Activated CD4-positive, alpha-beta memory T cell treated with anti-CD3 and anti-CD28 coated beads, Interleukin-2, amount 10 ng/mL, durations not matched to agents 7 days and 5 days (primary cell): ENCODE measurements at regions not wholly inside any gene's neighbourhood (a gene's known extent, or its start where the extent isn't known, plus 50 kb on each side); places are given as distances from the start of the nearest gene placed in this dataset.

ENCODE experiments used
- CTCF ChIA-PET: fragments of 350-600 bp; sonication (Branson Sonifier 250); formaldehyde crosslinking; loops from one replicate; lab custom pipeline; 2021; ENCODE audit warnings: antibody characterized with exemption, inconsistent platforms; lab: Charles Lee
- POLR2A ChIA-PET: fragments of 350-600 bp; sonication (Branson Sonifier 250); formaldehyde crosslinking; loops from one replicate; lab custom pipeline; 2021; ENCODE audit warnings: antibody characterized with exemption; lab: Charles Lee
- DNase-seq: peaks from one replicate; pipeline ENCODE4 v3.0.0-alpha.2; 2020
- H3K27ac Mint-ChIP-seq: one replicate; pipeline ENCODE4 v1.8.0; 2021; ENCODE audit warnings: mild to moderate bottlenecking, mixed read lengths
- H3K27me3 Mint-ChIP-seq: one replicate; pipeline ENCODE4 v1.8.0; 2021; ENCODE audit warnings: mixed read lengths
- H3K36me3 Mint-ChIP-seq: one replicate; pipeline ENCODE4 v1.8.0; 2021; ENCODE audit warnings: low read depth, mixed read lengths
- H3K4me1 Mint-ChIP-seq: one replicate; pipeline ENCODE4 v1.8.0; 2021; ENCODE audit warnings: mixed read lengths
- H3K4me3 Mint-ChIP-seq: one replicate; pipeline ENCODE4 v1.8.0; 2021; ENCODE audit warnings: mild to moderate bottlenecking, mixed read lengths
- H3K9me3 Mint-ChIP-seq: one replicate; pipeline ENCODE4 v1.8.0; 2021; ENCODE audit warnings: mixed read lengths

DNA sequence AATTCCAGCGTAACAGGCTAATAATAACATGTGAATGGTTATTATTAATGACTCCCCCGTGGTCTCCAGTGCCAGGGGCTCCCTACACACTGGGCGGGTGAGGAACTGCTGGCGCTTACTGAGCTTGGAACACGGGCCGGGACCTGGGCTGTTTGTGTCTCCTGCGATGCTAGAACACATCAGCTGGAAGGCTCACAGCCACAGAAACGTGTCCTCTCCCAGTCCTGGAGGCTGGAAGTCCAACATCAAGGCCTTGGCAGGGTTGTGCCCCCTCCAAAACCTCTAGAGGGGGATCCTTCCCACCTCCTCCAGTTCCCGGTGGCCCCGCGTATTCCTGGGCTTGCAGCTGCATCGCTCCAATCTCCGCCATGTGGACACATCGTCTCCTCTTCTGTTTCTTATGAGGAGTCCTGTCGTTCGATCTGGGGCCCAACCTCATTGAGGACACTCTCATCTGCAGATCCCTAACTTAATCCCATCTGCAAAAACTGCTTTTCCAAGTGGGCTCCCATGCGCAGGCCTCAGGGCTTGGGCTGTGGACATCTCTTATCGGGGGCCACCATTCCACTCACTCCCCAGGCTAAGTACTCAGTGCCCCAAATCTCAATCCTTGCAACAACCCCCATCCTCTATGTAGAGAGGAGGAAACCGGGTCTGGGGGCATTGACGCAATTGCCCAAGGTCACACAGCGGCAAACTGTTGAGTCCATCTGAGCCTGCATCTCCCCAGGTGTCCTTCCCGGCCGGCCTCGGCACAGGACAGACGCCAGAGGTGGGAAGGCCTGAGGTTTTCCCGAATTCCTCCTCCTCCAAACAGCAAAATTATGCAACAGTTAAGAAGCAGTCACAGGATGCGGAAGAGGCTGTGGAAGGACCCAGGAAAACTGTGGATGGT, 193.9 kb downstream of the IRF8 start:
- Mint-ChIP-seq H3K27ac (no peak overlapping the region), H3K9me3 (no peaks in the 10 kb centered on the region), H3K27me3 (no peaks in the 10 kb centered on the region), H3K36me3 (no peaks in the 10 kb centered on the region), H3K4me3 (no peak overlapping the region), H3K4me1 (no peaks in the 10 kb centered on the region)
- DNase-seq: no peak
- POLR2A ChIA-PET: no interaction called here
- CTCF ChIA-PET: no interaction called here

- Mint-ChIP-seq H3K27ac (no peak overlapping the region), H3K27me3 (no peaks in the 10 kb centered on the region), H3K4me3 (no peak overlapping the region), H3K4me1 (no peaks in the 10 kb centered on the region), H3K36me3 (no peaks in the 10 kb centered on the region), H3K9me3 (no peaks in the 10 kb centered on the region)
- ChIA-PET POLR2A (no interaction called here), CTCF (interaction anchor here (0.7 kb wide), 1 partner anchor 121 kb away, joined by 3 read pairs; no protein-coding TSS in a partner anchor)
- DNase-seq: no peak
These were observed 195.1 kb downstream of the IRF8 start for GRCh38 chr16:86093801-86094750.

DNA sequence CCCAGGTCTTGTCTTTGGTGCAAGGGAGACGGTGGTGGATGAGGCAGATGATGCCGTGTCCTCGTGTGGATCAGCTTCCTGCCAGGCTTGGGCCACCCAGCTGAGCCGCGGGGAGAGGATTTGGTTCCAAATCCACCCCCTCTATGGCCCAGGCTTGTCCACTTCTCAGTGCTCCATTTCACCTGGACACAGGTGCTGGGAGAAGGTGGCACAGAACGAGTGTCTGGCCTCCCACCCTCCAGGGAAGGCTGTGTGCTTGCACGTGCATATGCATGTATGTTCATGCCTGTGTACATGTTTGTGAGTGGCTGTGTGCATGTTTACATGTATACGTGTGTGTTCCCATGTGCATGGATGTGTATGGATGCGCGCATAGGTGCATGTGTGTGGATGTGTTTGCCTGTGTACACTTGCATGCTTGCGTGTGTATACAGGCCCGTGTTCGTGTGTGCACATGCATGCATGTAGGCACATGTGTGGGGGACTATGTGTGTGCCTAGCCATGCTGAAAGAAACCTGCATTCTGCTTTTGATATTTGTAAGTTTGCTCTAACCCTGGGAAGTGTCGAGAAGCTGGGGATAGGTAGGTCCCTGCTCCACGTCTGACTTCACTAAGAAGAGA, 196.3 kb downstream of the IRF8 start:
- no peak for DNase-seq
- ChIA-PET CTCF (no interaction called here), POLR2A (no interaction called here)
- Mint-ChIP-seq H3K4me1 (no peaks in the 10 kb centered on the region), H3K27ac (no peak overlapping the region), H3K4me3 (no peak overlapping the region), H3K36me3 (no peaks in the 10 kb centered on the region), H3K9me3 (no peaks in the 10 kb centered on the region), H3K27me3 (no peaks in the 10 kb centered on the region)

DNA sequence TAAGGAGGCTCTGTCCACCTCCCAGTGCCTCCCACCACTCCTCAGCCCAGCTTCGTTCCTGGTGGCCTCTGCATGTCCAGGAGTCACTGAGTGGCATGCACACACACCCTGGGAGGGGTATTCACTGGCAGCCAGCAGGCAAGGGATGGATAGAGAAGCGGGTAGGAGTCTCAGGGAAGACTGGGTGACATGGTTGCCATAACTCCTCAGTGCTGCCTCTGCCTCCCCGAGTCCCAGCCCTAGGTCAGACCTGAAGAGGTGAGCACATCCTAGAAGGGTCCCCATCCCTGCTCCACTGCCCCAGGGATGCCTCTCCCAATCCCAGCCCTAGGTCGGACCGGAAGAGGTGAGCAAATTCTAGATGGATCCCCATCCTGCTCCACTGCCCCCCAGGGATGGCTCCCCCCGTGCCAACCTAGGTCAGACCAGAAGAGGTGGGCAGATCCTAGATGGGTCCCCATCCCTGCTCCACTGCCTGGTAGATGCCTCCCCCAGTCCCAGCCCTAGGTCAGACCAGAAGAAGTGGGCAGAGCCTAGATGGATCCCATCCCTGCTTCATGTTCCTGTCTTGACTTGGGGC, 197.0 kb downstream of the IRF8 start:
- DNase-seq: no peak
- Mint-ChIP-seq H3K27me3 (no peaks in the 10 kb centered on the region), H3K36me3 (no peaks in the 10 kb centered on the region), H3K4me1 (no peaks in the 10 kb centered on the region), H3K4me3 (no peak overlapping the region), H3K9me3 (no peaks in the 10 kb centered on the region), H3K27ac (no peak overlapping the region)
- CTCF ChIA-PET: no interaction called here
- POLR2A ChIA-PET: no interaction called here

- CTCF ChIA-PET: no interaction called here
- no peaks in the 10 kb centered on the region for H3K9me3 Mint-ChIP-seq
These were observed 197.9 kb downstream of the IRF8 start for GRCh38 chr16:86096850-86097249.

DNA sequence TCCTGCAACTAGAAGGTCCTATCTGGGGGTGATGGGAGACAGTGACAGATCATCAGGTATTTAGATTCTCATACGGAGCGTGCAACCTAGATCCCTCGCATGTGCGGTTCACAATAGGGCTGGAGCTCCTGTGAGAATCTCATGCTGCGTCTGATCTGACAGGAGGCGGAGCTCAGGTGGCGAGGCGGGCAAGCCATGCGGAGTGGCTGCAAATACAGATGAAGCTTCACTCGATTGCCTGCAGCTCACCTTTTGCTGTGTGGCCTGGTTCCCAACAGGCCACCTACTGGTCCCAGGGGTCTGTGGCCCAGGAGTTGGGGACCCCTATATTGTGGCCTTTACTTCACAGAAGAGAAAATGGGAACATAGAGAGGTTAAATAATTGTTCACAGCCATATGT, 200.4 kb downstream of the IRF8 start:
- Mint-ChIP-seq H3K9me3 (no peaks in the 10 kb centered on the region), H3K27ac (no peak overlapping the region), H3K4me3 (no peak overlapping the region), H3K4me1 (no peaks in the 10 kb centered on the region), H3K27me3 (no peaks in the 10 kb centered on the region), H3K36me3 (no peaks in the 10 kb centered on the region)
- POLR2A ChIA-PET: no interaction called here
- no peak for DNase-seq
- CTCF ChIA-PET: no interaction called here

More at GRCh38 chr16:86096850-86097249, 197.9 kb downstream of the IRF8 start:
- Mint-ChIP-seq H3K36me3 (no peaks in the 10 kb centered on the region), H3K27me3 (no peaks in the 10 kb centered on the region), H3K27ac (no peak overlapping the region), H3K4me1 (no peaks in the 10 kb centered on the region), H3K4me3 (no peak overlapping the region)
- no peak for DNase-seq
- POLR2A ChIA-PET: no interaction called here

DNA sequence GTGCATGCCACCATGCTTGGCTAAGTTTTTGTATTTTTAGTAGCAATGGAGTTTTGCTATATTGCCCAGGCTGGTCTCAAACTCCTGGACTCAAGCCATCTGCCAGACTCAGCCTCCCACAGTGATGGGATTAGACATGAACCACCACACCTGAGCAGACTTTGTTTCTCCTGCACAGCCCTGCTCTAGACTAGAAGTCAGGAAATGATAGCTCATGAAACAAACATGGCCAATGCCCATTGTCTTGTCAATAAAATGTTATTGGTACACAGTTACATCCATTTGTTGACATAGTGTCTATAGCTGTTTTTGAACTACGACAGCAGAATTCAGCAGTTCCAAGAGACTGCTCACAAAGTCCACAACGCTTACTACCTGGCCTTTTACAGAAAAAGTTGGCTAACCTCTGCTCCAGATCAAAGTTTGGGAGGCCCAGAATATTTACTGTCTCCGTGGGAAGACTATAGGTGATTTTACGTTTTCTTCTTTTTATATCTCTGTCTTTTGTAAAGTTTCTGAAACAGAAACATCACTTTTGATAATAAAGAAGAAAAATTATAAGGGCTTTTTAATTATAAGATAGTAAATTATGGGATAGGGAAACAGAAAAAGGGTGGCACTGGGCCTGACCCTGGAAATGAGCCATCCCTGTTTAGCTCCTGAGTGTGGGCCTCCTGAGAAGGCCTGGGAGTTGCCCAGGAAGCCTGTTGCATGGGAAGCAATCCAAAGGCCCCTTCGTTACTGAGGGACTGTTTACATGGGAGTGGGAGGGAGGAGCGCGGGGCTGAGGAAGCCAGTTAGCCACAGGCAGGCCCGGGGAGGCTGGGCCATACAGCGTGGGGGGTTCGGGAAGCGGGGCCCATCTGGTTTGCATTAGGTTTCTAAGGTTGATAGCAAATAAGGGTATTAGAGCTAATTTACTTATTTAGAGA, 201.5 kb downstream of the IRF8 start:
- ChIA-PET CTCF (no interaction called here), POLR2A (no interaction called here)
- Mint-ChIP-seq H3K9me3 (no peaks in the 10 kb centered on the region), H3K36me3 (no peaks in the 10 kb centered on the region), H3K27me3 (no peaks in the 10 kb centered on the region), H3K27ac (no peak overlapping the region), H3K4me1 (no peaks in the 10 kb centered on the region), H3K4me3 (no peak overlapping the region)
- no peak for DNase-seq

DNA sequence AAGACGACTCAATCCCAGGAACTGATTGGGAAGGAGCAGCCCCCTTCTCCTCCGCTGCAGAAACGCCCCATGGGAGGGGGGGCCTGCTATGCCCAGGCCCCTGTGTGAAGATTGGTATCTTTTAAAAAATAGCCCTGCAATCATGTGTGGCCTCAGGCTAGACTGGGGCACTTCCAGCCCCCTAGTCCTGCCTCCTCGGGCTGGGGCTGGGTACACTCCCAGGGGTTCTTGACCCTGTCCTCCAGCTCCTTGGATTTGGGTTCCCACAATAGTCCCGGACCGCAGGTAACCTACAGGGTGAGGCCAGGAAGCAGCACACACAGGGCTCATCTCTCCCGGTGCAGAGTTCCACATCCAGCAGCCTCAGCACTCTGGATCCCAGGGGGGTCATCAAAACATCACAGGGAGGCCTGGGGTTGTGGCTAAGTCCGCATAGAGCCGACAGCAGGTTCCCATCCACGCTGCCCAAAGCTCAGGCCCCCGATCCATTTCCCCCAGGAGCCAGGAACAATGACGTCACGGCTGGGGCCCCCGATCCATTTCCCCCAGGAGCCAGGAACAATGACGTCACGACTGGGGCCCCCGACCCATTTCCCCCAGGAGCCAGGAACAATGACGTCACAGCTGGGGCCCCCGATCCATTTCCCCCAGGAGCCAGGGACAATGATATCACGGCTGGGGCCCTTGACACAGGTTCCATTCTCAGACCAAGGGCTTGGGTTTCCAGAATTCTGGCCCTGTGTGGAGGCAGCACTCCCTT, 202.4 kb downstream of the IRF8 start:
- no peaks in the 10 kb centered on the region for H3K9me3 Mint-ChIP-seq
- no peaks in the 10 kb centered on the region for H3K4me1 Mint-ChIP-seq
- no peak overlapping the region for H3K27ac Mint-ChIP-seq
- ChIA-PET CTCF (no interaction called here), POLR2A (no interaction called here)
- no peak for DNase-seq
- H3K27me3 Mint-ChIP-seq: no peaks in the 10 kb centered on the region
- H3K36me3 Mint-ChIP-seq: no peaks in the 10 kb centered on the region
- no peak overlapping the region for H3K4me3 Mint-ChIP-seq

DNA sequence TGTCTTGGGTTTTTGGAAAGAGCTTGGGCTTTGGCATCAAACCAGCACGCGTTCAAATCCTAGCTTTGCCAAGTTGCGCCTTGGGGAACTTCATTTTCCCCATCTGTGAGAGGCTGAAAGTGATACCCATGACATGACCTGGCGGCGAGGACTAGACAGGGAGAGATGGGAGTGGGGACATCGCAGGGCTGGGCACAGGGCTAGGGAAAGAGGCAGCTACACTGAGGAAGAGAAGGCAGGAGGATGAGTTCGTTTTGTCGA, 202.9 kb downstream of the IRF8 start:
- POLR2A ChIA-PET: no interaction called here
- Mint-ChIP-seq H3K36me3 (no peaks in the 10 kb centered on the region), H3K4me1 (no peaks in the 10 kb centered on the region)

GRCh38 chr16:86103320-86103719, 204.4 kb downstream of the IRF8 start:
- no peaks in the 10 kb centered on the region for H3K36me3 Mint-ChIP-seq

More for the DNA sequence above, 202.9 kb downstream of the IRF8 start:
- DNase-seq: no peak
- Mint-ChIP-seq H3K27ac (no peak overlapping the region), H3K9me3 (no peaks in the 10 kb centered on the region), H3K27me3 (no peaks in the 10 kb centered on the region), H3K4me3 (no peak overlapping the region)
- CTCF ChIA-PET: no interaction called here

DNA sequence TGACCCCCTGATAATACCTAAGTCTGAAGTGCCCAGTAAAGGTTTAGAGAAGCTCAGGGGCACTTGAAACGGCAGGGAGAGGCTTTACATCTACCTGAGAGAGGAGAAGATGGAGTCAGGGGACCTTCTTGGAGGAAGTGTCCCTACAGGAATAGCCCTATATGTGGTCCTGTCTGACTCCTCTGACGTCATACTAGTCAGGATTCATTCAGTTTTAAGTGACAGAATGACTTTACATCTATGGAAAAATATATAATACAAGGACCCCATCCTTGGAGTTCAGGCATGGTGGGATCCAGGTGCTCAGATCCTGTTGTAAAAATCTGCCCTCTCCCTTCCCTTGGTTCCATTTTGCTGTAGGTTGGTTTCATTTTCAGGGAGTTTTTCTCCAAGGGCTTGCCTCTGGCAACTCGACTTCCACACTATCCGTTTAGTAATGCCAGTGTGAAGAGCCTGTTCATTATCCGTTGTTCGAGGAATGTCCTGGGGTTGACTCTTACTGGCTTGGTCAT, 205.6 kb downstream of the IRF8 start:
- ChIA-PET POLR2A (no interaction called here), CTCF (no interaction called here)
- Mint-ChIP-seq H3K36me3 (no peaks in the 10 kb centered on the region), H3K4me3 (no peak overlapping the region), H3K27me3 (no peaks in the 10 kb centered on the region), H3K27ac (no peak overlapping the region), H3K9me3 (no peaks in the 10 kb centered on the region), H3K4me1 (no peaks in the 10 kb centered on the region)
- DNase-seq: no peak

More at GRCh38 chr16:86103320-86103719, 204.4 kb downstream of the IRF8 start:
- H3K27me3 Mint-ChIP-seq: no peaks in the 10 kb centered on the region
- no peak overlapping the region for H3K27ac Mint-ChIP-seq
- DNase-seq: no peak
- no peaks in the 10 kb centered on the region for H3K4me1 Mint-ChIP-seq
- H3K4me3 Mint-ChIP-seq: no peak overlapping the region
- no peaks in the 10 kb centered on the region for H3K9me3 Mint-ChIP-seq
- CTCF ChIA-PET: no interaction called here
- POLR2A ChIA-PET: no interaction called here
